GM18499 (cell line): ENCODE measurements at regions not wholly inside any gene's neighbourhood (a gene's known extent, or its start where the extent isn't known, plus 50 kb on each side); places are given as distances from the start of the nearest gene placed in this dataset.
"Not testable (repeated sequence)": the region's sequence is repeated elsewhere in the genome, so short reads cannot be mapped to it uniquely, and the experiment has no call there.

Experiments
- ATAC-seq: cut with Tn5 transposase; IDR thresholded peaks from one replicate; pipeline ENCODE4 v1.9.1; 2021; ENCODE audit warnings: moderate number of reproducible peaks; ENCODE audit not compliant: insufficient read depth, unreplicated experiment

GRCh38 chr5:89878140-89879132 lies 531.1 kb downstream of the CETN3 start:
- no peak for ATAC-seq

- no peak for ATAC-seq
These were observed 537.6 kb downstream of the CETN3 start for GRCh38 chr5:89871906-89872305.

- ATAC-seq, result no peak
These were observed 540.2 kb downstream of the CETN3 start for GRCh38 chr5:89869346-89869745.

DNA sequence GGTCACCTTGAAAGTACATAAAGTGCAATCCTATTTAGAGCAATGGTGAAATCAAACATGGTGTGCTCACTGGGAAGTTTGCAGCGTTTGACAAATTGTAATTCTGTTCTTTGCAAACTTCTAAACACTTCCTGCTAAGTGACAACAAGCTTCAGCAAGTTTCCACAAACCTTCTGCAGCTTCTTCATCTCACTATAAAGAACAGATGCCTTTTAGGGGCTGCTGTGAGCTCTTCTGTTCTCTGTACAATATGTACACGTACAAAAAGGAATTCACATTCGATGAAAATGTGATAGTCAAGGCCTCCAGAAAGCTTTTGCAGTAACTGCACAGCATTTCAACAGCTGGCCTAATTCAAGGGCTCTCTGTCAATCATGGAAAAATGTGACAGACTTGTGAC lies 543.1 kb downstream of the CETN3 start:
- no peak for ATAC-seq

GRCh38 chr5:89864941-89865340 lies 544.6 kb downstream of the CETN3 start:
- no peak for ATAC-seq

- no peak for ATAC-seq
These were observed 551.8 kb downstream of the CETN3 start for GRCh38 chr5:89857790-89858189.

DNA sequence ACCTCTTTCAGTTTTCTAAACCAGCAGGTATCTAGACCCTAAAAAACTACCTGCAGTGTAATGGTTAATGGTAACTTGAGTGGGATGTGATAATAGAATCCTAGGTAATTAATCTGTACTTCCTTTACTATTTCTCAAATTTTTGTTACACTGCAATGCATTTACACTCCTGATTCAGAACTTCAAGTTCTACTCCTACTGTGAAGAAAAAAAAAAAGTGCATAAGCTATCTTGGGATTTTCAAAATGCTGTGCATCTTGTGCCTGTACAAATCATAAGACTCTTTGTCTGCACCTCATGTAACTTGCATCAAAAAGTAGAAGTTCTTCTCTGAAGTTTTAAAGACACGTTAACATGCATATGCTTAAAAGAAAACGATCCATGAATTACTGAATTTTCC lies 554.1 kb downstream of the CETN3 start:
- ATAC-seq, result no peak

DNA sequence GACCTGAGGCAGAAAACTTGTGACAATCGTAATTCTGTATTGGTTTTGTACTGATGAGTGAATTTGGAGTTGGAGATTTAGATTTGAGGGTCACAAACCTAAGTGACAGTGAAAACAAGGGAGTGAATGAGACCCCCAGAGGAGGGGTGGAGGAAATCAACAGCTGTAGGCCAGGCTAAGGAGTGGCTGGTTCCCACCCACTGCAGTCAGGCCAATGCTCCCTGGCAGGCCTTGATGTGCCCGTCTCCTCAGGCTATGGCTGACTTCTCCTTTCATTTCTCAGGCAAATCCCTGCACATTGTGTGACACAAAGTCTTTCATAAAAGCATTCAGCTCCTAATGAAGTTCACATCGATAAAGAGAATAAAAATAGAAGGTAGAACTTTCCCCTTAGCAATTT lies 557.6 kb downstream of the CETN3 start:
- ATAC-seq, result no peak

DNA sequence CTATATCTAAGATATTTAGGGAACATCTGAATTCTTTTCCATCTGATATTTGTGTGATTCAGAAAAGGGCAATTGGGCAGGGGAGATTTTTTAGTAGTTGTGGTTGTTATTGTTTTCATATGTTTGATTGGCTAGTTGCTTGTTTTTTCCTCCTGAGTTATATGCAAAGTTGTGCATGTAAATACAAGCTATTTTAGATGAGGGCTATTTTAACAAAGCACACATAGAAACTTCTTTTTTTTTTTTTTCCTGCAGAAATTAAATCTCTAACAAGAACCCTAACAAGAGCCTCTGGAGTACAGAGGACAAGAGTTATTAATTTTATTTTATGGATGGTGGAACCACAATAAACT lies 559.1 kb downstream of the CETN3 start:
- no peak for ATAC-seq

DNA sequence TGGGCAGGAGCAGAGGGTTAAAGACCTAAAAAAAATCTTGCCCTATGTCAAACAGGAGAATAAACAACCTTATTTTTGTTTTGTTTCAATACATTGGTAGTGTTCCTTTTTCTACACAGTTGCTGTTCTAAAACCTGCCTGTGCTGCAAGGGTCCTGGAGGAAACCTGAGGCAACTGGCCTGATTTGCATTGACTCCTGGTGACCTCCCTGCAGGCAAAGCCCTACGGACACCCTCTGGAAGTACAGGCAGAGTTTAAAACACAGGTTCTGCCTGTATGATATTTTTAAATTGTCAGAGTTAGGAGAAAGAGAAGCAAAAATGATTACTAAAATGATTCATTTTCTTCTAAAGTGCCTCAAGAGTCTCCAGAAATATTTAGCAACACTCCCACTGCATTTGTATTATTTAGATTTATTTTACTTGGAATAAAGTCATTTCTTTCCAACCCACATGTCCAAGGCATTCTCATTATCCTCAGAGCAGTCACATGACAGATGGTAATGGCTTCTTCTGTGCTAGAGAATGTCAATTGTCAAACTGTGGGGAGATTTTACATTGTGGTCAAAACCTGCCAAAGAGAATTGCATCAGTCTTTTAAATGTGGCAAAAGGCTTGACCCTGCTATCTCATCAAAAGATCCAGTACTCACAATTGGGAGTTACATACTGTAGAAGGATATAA lies 559.6 kb downstream of the CETN3 start:
- no peak for ATAC-seq

- ATAC-seq, result no peak
These were observed 561.8 kb downstream of the CETN3 start for GRCh38 chr5:89847743-89848142.

- no peak for ATAC-seq
These were observed 565.0 kb downstream of the CETN3 start for GRCh38 chr5:89844548-89844947.

- ATAC-seq, result no peak
These were observed 567.0 kb downstream of the CETN3 start for GRCh38 chr5:89842531-89842930.

GRCh38 chr5:89840906-89841305 lies 568.6 kb downstream of the CETN3 start:
- no peak for ATAC-seq

- ATAC-seq, result no peak
These were observed 578.9 kb downstream of the CETN3 start for GRCh38 chr5:89830691-89831090.

DNA sequence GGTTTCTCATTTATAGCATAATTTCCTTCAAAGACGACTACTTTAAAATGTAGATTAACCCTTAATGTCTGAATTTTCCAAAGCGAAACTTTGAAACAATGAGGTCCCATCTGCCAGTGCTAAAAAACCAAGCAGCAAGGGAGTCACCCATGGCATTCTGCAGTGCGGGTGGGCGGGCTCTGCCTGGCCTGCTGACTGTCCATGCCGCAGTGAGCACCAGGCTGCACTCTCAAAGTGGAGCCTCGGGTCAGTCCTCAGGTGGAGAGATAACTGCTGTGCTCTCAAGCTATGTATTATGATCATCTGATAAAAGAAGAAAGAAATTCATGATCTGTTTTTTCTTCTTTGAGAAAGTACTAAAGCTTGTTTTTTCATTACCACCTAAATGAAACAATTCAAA lies 581.6 kb downstream of the CETN3 start:
- no peak for ATAC-seq

DNA sequence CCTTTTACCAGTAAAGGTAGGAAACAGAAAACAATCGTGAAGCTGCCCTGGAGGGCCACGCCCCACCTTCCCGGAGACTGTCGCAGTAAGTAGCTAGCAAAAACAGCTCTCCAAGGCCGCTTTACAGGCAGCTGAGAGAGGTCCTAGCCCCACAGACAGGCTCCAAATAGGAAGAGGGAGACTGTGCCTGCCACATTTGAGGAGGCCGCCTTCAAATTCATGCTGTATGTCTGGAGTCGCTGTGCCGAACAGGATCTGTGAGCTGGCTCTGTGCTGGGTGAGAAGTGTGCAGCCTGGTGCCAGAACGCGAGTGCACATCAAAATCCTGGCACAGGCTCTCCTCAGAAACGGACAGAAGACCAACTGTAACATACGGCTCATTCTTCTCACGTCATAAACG lies 582.2 kb downstream of the CETN3 start:
- ATAC-seq, result no peak

DNA sequence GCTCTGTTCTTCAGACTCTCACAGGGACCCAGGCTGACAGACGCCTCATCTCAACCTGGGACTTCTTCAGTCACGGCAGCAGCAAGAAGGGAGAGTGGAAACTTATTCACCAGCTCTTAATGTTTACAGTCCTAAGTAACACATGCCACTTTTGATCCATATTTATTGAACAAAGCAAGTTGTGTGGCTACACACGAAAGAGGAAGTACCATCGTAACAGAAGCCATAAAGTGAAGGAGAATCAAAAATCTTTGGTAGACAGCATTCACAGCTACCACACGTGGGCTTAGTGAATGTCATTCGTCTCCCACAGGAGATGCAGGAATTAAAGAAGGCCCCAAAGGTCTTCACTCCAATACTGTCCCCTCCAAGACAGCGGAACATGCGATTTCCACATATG lies 582.6 kb downstream of the CETN3 start:
- ATAC-seq, result no peak

DNA sequence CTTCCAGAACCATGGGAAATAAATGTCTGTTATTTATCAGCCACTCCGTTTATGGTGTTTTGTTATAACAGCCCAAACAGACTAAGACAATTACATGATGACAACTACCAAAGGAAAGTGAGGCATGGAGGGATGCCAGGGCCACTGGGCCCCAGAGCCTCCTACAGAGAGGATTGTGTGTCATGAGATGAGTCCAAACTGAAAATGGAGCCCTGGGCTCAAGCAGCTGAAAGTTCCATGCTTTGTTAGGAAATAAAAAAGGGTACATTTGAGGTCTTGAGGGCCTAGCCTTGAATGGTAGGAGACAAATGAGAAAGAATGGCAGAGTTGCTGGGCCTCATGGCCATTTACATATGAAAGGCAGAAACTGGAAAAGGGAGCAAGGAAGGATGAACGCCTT lies 586.5 kb downstream of the CETN3 start:
- ATAC-seq, result no peak

DNA sequence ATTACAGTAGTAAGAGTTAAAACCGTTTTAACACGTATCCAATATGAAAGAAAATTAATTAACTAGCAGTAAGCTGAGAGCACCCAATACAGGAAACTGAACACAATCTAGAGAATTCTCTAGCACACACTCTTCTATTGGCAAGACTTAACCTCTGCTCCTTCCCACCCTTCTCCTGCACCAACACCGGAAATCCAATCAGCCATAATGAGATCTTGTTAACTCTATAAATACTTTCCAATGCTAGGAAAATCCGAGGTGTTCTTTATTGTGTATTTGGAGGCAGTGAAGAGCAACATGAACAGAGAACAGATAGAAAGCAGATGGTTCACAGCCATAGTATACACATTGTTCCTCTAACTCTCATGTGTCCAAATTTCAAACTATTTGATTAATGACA lies 591.7 kb downstream of the CETN3 start:
- no peak for ATAC-seq

DNA sequence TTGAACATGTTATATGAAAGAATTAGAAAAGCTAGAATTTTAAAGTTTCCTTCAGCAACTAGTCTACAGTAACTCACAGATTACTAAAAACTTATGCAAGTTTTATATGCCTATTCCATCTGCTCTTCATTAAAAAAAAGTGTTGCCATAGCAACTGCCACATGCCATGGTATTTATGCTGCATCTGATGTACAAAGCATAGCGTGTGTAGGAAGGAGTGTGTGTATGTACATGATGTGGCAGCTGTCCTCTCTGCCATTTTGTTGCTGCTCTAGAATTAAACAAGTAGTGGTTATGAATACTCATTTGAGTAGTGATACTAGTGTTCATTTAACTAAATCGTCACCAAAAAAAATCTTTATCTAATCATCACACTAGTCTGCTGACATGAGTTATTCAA lies 593.5 kb downstream of the CETN3 start:
- no peak for ATAC-seq

DNA sequence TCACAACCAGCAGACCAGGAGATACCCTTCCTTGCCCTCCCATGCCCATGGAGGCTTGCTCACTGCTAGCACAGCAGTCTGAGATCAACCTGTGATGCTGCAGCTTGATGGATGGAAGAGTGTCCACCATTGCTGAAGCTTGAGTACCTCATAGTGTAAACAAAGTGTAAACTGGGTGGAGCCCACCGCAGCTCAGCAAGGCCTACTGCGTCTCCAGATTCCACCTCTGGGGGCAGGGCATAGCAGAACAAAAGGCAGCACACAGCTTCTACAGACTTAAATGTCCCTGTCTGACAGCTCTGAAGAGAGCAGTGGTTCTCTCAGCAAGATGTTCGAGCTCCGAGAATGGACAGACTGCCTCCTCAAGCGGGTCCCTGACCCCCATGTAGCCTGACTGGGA lies 608.8 kb downstream of the CETN3 start:
- not testable (repeated sequence) for ATAC-seq
